ENCODE measurements at regions not wholly inside any gene's neighbourhood (a gene's known extent, or its start where the extent isn't known, plus 50 kb on each side); places are given as distances from the start of the nearest gene placed in this dataset.

GRCh38 chr7:17659126-17659525 is 281.2 kb downstream of the SNX13 start:
- no peak for FAIRE-seq

- no peak for FAIRE-seq
These were observed 280.2 kb downstream of the SNX13 start for GRCh38 chr7:17660116-17660515.

- no peak for FAIRE-seq
These were observed 278.2 kb downstream of the SNX13 start for GRCh38 chr7:17661982-17662585.

- no peak for FAIRE-seq
These were observed 277.1 kb downstream of the SNX13 start for GRCh38 chr7:17663061-17663675.

GRCh38 chr7:17665029-17665428 is 275.3 kb downstream of the SNX13 start:
- FAIRE-seq = no peak

GRCh38 chr7:17668122-17668521 is 272.2 kb downstream of the SNX13 start:
- FAIRE-seq = no peak

- no peak for FAIRE-seq
These were observed 271.1 kb downstream of the SNX13 start for GRCh38 chr7:17669204-17669603.

- no peak for FAIRE-seq
These were observed 268.3 kb downstream of the SNX13 start for GRCh38 chr7:17671956-17672355.

- no peak for FAIRE-seq
These were observed 267.5 kb downstream of the SNX13 start for GRCh38 chr7:17672783-17673182.

GRCh38 chr7:17674166-17674942 is 265.9 kb downstream of the SNX13 start:
- FAIRE-seq = no peak

GRCh38 chr7:17674943-17675608 is 265.2 kb downstream of the SNX13 start:
- FAIRE-seq = no peak

- FAIRE-seq = no peak
These were observed 262.9 kb downstream of the SNX13 start for GRCh38 chr7:17677408-17677807.

GRCh38 chr7:17678896-17679295 is 261.4 kb downstream of the SNX13 start:
- no peak for FAIRE-seq

- no peak for FAIRE-seq
These were observed 260.8 kb downstream of the SNX13 start for GRCh38 chr7:17679458-17679857.

GRCh38 chr7:17680026-17680425 is 260.3 kb downstream of the SNX13 start:
- FAIRE-seq = no peak

GRCh38 chr7:17680943-17681351 is 259.3 kb downstream of the SNX13 start:
- peak; percentile 31 for FAIRE-seq

- FAIRE-seq = no peak
These were observed 258.3 kb downstream of the SNX13 start for GRCh38 chr7:17681965-17682364.

GRCh38 chr7:17682586-17682985 is 257.7 kb downstream of the SNX13 start:
- FAIRE-seq = no peak

- FAIRE-seq = no peak
These were observed 255.2 kb downstream of the SNX13 start for GRCh38 chr7:17685141-17685540.

- FAIRE-seq = no peak
These were observed 252.9 kb downstream of the SNX13 start for GRCh38 chr7:17687361-17687760.

- FAIRE-seq = no peak
These were observed 250.9 kb downstream of the SNX13 start for GRCh38 chr7:17689361-17689902.

- FAIRE-seq = no peak
These were observed 250.3 kb downstream of the SNX13 start for GRCh38 chr7:17690030-17690429.

- no peak for FAIRE-seq
These were observed 243.9 kb downstream of the SNX13 start for GRCh38 chr7:17696422-17696821.

All from colon (tissue), 2 donors.